Astrocyte (in vitro differentiated cells and primary cell): ENCODE measurements at regions not wholly inside any gene's neighbourhood (a gene's known extent, or its start where the extent isn't known, plus 50 kb on each side); places are given as distances from the start of the nearest gene placed in this dataset.

Experiments used
- DNase-seq: peaks from one replicate; pipeline ENCODE4 v3.0.0-alpha.2; 2010; ENCODE audit warnings: low read depth
- FAIRE-seq: peaks from 2 replicates; lab custom pipeline; 2011; peaks lifted over from hg19 to GRCh38; lab: Jason Lieb, UNC
- H2AFZ ChIP-seq: 2 replicates; pipeline ENCODE4 v1.6.0; 2012; ENCODE audit warnings: low read depth, low read length, inconsistent platforms
- H3K27ac ChIP-seq: 2 replicates; pipeline ENCODE4 v1.5.1; 2011; ENCODE audit warnings: low read depth, low read length, inconsistent platforms
- H3K27me3 ChIP-seq: 2 replicates; pipeline ENCODE4 v1.6.0; 2011; ENCODE audit warnings: low read length, inconsistent platforms; ENCODE audit not compliant: insufficient read depth
- H3K36me3 ChIP-seq: 2 replicates; pipeline ENCODE4 v1.5.1; 2011; ENCODE audit warnings: low read length, inconsistent platforms; ENCODE audit not compliant: insufficient read depth
- H3K4me1 ChIP-seq: 2 replicates; pipeline ENCODE4 v1.5.1; 2011; ENCODE audit warnings: low read length, inconsistent platforms; ENCODE audit not compliant: insufficient read depth
- H3K4me2 ChIP-seq: 2 replicates; pipeline ENCODE4 v1.6.0; 2012; ENCODE audit warnings: low read length, inconsistent platforms
- H3K4me3 ChIP-seq: 2 replicates; pipeline ENCODE4 v1.5.1; 2011; ENCODE audit warnings: low read depth, mild to moderate bottlenecking, low read length, inconsistent platforms; ENCODE audit not compliant: insufficient read depth
- H3K79me2 ChIP-seq: 2 replicates; pipeline ENCODE4 v1.6.0; 2012; ENCODE audit warnings: mild to moderate bottlenecking, low read length, inconsistent platforms; ENCODE audit not compliant: insufficient read depth
- H3K9ac ChIP-seq: 2 replicates; pipeline ENCODE4 v1.6.0; 2012; ENCODE audit warnings: mild to moderate bottlenecking, low read length, inconsistent platforms
- H3K9me3 ChIP-seq: 2 replicates; pipeline ENCODE4 v1.5.1; 2012; ENCODE audit warnings: low read depth, mild to moderate bottlenecking, low read length, inconsistent platforms; ENCODE audit not compliant: insufficient read depth
- H4K20me1 ChIP-seq: 2 replicates; pipeline ENCODE4 v1.6.0; 2012; ENCODE audit warnings: low read length, inconsistent platforms; ENCODE audit not compliant: insufficient read depth
- H3K27ac Mint-ChIP-seq: one replicate; pipeline ENCODE4 v1.8.0; 2021; ENCODE audit warnings: mild to moderate bottlenecking, mixed read lengths; ENCODE audit not compliant: unreplicated experiment
- H3K27me3 Mint-ChIP-seq: one replicate; pipeline ENCODE4 v1.8.0; 2021; ENCODE audit warnings: low read depth, mixed read lengths; ENCODE audit not compliant: unreplicated experiment
- H3K36me3 Mint-ChIP-seq: one replicate; pipeline ENCODE4 v1.8.0; 2021; ENCODE audit warnings: low read depth, mixed read lengths; ENCODE audit not compliant: unreplicated experiment
- H3K4me1 Mint-ChIP-seq: one replicate; pipeline ENCODE4 v1.8.0; 2021; ENCODE audit warnings: low read depth, mixed read lengths; ENCODE audit not compliant: unreplicated experiment
- H3K4me3 Mint-ChIP-seq: one replicate; pipeline ENCODE4 v1.8.0; 2021; ENCODE audit warnings: mild to moderate bottlenecking, moderate library complexity, mixed read lengths; ENCODE audit not compliant: unreplicated experiment
- H3K9me3 Mint-ChIP-seq: one replicate; pipeline ENCODE4 v1.8.0; 2021; ENCODE audit warnings: mild to moderate bottlenecking, mixed read lengths; ENCODE audit not compliant: unreplicated experiment
- CTCF ChIP-seq: IDR thresholded peaks from 2 replicates; pipeline ENCODE4 v1.5.1; 2011; ENCODE audit warnings: low read depth, mild to moderate bottlenecking, inconsistent platforms, low read length, moderate library complexity; ENCODE audit not compliant: insufficient read depth
- EZH2 ChIP-seq: IDR thresholded peaks from 2 replicates; pipeline ENCODE4 v1.6.1; 2012; ENCODE audit warnings: mild to moderate bottlenecking, low read length, inconsistent platforms; ENCODE audit not compliant: insufficient read depth

GRCh38 chr1:172821609-172822274 is 162.8 kb downstream of the FASLG start:
- Mint-ChIP-seq H3K27me3 (peaks cover 4% of the 10 kb centered on the region), H3K27ac (no peak overlapping the region), H3K9me3 (no peaks in the 10 kb centered on the region), H3K36me3 (peaks cover 2% of the 10 kb centered on the region), H3K4me3 (no peak overlapping the region), H3K4me1 (peaks cover 15% of the 10 kb centered on the region)
- TF ChIP-seq CTCF (no peak), EZH2 (no peak)
- Histone ChIP-seq H2AFZ (no peak overlapping the region), H3K79me2 (no peaks in the 10 kb centered on the region), H3K27me3 (no peaks in the 10 kb centered on the region), H3K4me1 (peaks cover 8% of the 10 kb centered on the region), H3K36me3 (no peaks in the 10 kb centered on the region), H3K27ac (no peak overlapping the region), H3K9ac (no peak overlapping the region), H3K9me3 (no peaks in the 10 kb centered on the region), H3K4me2 (no peak overlapping the region), H3K4me3 (no peak overlapping the region), H4K20me1 (no peaks in the 10 kb centered on the region)
- FAIRE-seq (no peak), DNase-seq (peak; percentile 80)

DNA sequence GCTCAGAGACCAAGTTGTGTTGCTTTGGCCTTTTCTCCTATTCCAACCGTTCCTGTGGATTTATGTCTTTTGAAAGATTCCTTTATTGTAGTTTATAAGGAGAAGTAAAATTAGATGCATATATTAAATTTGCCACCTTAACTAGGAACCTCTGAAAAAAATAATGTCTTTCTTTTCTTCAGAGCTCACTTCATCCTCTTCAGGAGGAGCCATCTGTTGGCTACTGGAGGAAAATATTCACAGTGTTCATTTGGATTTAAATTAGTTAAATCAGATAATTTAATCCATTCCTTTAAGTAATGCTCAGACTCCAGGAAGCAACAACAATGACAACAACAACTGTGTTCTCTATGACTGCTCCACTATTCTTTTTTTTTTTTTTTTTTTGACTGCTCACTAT is 164.0 kb downstream of the FASLG start:
- Histone ChIP-seq H3K9ac (no peak overlapping the region), H3K4me1 (peaks cover 8% of the 10 kb centered on the region), H3K27ac (no peak overlapping the region), H2AFZ (no peak overlapping the region), H3K36me3 (no peaks in the 10 kb centered on the region), H3K4me3 (no peak overlapping the region), H3K9me3 (no peaks in the 10 kb centered on the region), H3K27me3 (no peaks in the 10 kb centered on the region), H3K79me2 (no peaks in the 10 kb centered on the region), H3K4me2 (no peak overlapping the region), H4K20me1 (no peaks in the 10 kb centered on the region)
- Mint-ChIP-seq H3K36me3 (peaks cover 2% of the 10 kb centered on the region), H3K4me3 (no peak overlapping the region), H3K4me1 (peaks cover 15% of the 10 kb centered on the region), H3K9me3 (no peaks in the 10 kb centered on the region), H3K27ac (no peak overlapping the region), H3K27me3 (no peaks in the 10 kb centered on the region)
- FAIRE-seq, result no peak
- no peak for DNase-seq
- no peak for TF ChIP-seq CTCF
- TF ChIP-seq EZH2, result no peak

DNA sequence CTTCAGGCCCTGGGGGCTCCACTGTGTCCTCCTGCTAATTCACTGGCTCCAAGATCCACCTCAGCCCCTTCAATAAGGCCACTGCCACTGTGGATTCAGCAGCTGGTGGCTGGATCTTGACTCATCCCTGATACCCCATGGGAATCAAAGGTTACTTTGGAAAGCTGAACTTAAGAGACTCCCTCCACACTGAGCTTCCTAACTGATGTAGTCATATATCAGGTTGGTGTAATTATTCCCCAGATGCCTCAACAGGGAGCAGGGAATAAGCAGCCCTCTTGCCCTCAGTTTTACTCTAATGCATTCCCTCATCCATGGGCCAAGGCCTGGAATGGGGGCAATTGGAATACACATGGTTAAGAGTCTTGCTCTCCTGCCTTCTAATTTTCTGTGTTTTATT is 164.6 kb downstream of the FASLG start:
- H3K4me3 Mint-ChIP-seq, result no peak overlapping the region
- H3K36me3 Mint-ChIP-seq, result peaks cover 2% of the 10 kb centered on the region
- Histone ChIP-seq H3K4me2 (no peak overlapping the region), H4K20me1 (no peaks in the 10 kb centered on the region), H3K4me3 (no peak overlapping the region), H3K4me1 (peaks cover 8% of the 10 kb centered on the region), H3K9me3 (no peaks in the 10 kb centered on the region), H3K79me2 (no peaks in the 10 kb centered on the region), H3K9ac (no peak overlapping the region), H2AFZ (no peak overlapping the region), H3K27ac (no peak overlapping the region), H3K27me3 (no peaks in the 10 kb centered on the region), H3K36me3 (no peaks in the 10 kb centered on the region)
- TF ChIP-seq CTCF (no peak), EZH2 (no peak)
- H3K4me1 Mint-ChIP-seq, result peaks cover 15% of the 10 kb centered on the region
- no peaks in the 10 kb centered on the region for H3K27me3 Mint-ChIP-seq
- FAIRE-seq, result no peak
- no peak overlapping the region for H3K27ac Mint-ChIP-seq
- no peaks in the 10 kb centered on the region for H3K9me3 Mint-ChIP-seq
- DNase-seq, result peak; percentile 44
